NCI-H510A treated with DMSO at 0.1 percent for 48 hours (cell line): ENCODE measurements at regions not wholly inside any gene's neighbourhood (a gene's known extent, or its start where the extent isn't known, plus 50 kb on each side); places are given as distances from the start of the nearest gene placed in this dataset.
"Not testable (repeated sequence)": the region's sequence is repeated elsewhere in the genome, so short reads cannot be mapped to it uniquely, and the experiment has no call there.

Source experiments
- DNase-seq: peaks from one replicate; lab custom pipeline; 2025; lab: John Stamatoyannopoulos, UW

DNA sequence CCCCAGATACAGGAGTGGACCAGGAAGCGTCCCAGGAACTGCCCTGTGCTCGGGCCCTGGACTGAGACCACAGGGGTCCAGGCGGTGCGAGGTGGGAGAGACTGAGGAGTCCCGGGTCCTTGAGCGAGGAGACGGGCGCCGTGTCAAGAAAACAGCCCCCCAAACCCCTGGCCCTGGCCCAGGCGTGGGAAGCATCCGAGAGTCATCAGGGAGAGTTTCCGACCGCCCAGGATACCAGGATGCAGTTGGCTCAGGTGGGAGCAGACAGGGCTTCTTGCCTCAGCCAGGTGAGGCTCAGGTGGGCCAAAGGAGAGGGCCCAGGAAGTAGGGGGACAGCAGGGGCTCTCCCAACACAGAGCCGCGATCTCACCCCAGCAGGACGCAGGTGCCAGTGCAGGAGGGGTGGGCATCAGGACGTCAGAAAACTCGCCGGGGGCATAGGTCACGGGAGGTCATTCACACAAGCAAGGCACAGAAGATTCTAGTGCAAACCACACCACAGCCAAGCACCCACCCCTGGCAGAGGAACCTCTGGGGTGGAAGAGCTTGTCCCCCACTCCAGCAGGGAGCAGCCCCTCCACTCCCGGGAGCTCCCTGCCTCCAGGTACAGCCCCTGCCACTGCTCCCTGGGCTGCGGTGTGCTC, 102.5 kb upstream of the EIF5 start:
- no peak for DNase-seq

DNA sequence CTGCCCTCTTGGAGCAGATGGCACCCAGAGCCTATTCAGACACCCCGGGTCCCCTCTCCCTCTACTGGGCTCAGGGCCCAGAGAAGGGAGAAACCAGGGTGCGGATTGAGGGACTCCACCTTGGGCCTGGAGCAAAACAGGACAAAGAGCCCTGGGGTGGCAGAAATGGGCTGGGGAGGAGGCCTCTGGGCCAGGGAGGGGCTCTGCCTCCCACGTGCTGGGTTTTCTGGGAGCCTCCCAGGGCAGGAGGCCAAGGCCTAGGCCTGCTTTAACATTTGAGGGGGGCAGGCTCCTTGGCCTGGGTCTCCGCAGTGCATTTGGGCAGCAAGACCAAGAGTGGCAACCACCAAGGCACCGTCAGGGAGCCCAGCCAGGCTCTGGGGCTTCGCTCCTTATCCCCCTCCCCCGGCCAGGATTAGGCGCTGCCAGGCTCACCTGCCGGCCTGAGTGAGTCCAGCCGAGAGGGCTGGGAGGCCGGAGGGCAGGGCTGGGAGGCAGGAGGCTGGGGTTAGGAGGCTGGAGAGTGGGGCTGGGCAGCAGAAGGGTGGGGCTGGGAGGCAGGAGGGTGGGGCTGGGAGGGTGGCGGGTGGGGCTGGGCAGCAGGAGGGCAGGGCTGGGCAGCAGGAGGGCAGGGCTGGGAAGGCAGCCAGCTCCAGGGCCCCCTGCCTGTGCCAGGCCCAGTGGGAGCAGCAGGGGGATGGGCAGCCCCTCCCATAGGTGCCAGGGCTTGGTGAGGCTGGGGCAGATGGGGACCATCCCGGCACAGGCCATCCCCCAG, 101.8 kb upstream of the EIF5 start:
- DNase-seq = peak; percentile 56

DNA sequence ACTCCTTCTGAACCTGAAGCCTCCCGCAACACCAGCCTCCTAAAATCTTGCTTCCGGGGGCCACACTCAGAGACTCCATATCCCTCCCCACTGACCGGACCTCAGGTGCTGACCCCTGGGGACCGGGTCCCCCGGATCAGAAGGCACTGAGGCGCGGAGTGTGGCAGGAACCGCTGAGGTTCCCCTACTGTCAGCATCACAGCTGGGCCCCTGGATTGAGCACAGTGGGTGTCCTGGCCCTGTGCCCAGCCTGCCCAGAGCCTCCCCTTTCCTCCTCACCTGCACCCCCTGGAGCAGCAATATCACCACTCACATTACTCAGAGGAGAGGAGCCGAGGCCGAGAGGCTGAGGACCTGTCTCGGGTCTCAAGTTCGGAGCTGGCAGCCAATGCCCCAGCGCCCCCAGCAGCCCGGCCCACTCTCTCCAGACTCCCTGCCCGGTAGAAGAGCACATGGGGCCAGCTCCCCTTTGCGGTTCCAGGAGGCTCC, 101.2 kb upstream of the EIF5 start:
- peak; percentile 63 for DNase-seq

DNA sequence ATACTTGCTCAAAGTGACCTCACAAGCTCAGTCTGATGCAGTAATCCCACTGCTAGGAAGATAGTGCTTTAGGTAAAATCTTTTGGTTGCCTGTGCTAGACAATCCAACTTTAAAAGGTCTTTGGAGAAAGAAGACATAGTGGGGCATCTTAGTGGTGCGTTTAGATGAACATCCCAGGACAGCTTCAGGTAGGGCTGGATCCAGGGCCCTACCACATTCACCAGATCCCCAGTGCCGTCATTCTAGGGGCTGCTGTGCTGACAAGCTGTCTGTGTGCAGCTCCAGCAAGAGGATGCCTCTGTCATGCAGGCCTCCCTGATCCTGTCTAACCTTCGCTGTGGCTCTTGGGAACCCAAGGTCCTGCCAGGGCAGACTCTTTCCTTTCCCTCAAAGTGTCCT, 100.7 kb upstream of the EIF5 start:
- DNase-seq = no peak

DNA sequence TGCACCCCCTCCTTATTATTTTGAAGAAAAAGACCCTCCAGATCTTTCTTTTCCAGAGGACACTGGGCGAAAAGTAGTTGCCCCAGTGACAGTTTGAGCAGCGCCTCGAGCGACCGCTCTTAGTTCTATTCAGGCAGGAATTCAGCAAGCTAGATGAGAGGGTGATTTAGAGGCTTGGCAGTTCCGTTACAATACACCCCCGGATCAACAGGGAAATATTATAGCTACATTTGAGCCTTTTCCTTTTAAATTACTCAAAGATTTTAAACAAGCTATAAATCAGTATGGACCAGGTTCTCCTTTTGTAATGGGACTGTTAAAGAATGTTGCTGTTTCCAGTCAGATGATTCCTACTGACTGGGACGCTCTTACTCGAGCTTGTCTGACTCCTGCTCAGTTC, 99.2 kb upstream of the EIF5 start:
- not testable (repeated sequence) for DNase-seq

DNA sequence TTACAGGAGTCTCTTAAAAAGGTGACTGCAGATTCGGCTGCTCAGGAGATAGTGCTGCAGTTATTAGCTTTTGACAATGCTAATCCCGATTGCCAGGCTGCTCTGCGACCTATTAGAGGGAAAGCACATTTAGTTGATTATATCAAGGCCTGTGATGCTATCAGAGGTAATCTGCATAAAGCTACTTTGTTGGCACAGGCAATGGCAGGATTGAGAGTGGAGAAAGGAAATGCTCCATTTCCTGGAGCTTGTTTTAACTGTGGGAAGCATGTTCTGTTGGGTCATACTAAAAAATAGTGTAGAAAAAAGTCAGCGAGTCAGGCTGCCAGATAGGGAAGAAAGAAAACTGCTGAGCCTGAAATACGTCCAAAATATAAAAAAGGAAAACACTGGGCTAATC, 98.5 kb upstream of the EIF5 start:
- not testable (repeated sequence) for DNase-seq

DNA sequence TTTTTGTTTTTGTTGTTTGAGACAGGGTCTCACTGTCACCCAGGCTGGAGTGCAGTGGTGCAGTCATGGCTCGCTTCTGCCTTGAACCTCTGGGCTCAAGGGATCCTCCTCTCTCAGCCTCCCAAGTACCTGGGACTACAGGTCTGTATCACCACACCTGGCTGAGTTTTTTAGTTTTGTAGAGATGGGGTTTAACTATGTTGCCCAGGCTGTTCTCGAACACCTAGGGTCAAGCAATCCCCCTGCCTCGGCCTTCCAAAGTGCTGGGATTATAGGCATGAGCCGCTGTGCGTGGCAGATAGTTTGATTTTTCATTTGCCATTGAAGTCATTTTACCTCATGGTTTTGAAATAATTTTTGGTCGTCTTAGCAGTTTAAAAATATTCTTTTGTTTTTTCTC, 94.3 kb upstream of the EIF5 start:
- no peak for DNase-seq

DNA sequence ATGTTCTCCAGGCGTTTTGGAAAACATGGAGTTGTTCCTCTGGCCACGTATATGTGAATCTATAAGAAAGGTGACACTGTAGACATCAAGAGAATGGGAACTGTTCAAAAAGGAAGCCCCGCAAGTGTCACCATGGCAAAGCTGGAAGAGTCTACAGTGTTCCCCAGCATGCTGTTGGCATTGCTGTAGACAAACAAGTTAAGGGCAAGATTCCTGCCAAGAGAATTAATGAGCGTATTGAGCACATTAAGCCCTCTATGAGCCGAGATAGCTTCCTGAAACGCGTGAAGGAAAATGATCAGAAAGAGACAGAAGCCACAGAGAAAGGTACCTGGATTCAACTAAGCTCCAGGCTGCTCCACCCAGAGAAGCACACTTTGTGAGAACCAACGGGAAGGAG, 92.5 kb upstream of the EIF5 start:
- DNase-seq = no peak

DNA sequence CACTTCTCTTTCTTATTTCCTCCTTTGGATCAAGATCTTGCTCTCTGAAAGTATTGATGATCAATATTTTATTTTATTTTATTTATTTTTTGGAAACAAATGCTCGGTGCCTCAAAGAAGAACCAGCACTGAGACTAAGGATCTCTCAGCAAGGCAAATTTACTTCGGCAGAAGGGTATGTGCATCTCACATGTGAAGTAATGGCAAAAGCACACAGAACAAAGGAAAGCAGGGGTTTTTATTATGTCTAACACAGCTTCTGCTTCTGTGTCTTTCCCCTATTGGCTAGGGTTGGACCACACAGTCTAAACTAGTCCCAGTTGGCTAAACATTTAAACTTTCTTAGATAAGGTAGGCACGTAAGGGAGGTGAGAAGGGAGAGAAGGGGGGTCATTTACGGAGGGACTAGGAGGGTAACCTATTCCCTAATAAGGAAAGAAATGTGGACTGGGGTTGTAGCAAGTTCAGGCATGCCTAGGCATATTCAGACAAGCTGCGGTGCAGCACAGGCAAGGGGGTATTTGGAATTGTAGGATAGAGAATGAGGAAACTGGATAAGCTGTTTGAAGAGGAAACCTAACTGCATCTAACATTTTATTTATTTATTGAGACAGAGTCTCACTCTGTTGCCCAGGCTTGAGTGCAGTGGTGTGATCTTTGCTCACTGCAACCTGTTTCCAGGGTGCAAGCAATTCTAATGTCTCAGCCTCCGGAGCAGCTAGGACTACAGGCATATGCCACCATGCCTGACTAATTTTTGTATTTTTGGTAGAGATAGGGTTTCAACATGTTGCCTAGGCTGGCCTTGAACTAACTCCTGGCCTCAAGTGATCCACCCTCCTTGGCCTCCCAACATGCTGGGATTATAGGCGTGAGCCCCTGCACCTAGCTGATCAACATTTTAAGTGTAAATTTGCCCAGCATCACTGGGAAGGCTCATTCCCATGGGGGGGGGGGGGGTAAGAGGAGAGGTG, 90.0 kb upstream of the EIF5 start:
- DNase-seq = no peak

DNA sequence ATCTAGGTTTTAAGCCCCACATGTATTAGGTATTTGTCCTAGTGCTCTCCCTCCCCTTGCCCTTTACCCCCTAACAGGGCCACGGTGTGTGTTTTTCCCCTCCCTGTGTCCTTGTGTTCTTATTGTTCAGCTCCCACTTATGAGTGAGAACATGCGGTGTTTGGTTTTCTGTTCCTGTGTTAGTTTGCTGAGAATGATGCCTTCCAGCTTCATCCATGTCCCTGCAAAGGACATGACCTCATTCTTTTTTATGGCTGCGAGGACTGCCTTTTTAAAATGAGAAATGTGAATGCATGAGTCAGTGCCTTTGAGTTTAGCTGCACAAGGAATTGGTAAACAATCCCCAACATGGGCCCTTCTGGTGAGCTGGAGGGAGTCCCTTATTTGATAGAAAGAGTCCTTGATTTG, 88.4 kb upstream of the EIF5 start:
- DNase-seq = not testable (repeated sequence)

DNA sequence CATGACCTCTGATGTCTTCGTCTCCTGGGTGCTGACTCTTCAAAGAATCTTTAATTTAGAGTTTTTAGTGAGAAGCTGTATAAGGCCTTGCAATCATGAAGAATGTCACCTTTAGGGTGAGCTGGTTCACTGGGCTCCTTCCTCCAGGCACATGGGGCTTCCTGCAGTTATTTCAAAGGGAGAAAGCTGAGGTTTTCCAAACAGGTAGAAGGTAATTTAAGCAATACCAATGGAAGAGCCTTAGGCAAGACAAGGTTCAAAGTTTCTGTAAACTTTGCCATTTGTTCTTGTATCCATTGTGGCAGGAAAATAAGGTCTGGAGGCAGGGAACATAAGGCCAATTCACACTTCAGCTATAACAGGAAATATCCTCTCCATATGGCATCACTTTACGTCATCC, 88.0 kb upstream of the EIF5 start:
- DNase-seq = no peak

DNA sequence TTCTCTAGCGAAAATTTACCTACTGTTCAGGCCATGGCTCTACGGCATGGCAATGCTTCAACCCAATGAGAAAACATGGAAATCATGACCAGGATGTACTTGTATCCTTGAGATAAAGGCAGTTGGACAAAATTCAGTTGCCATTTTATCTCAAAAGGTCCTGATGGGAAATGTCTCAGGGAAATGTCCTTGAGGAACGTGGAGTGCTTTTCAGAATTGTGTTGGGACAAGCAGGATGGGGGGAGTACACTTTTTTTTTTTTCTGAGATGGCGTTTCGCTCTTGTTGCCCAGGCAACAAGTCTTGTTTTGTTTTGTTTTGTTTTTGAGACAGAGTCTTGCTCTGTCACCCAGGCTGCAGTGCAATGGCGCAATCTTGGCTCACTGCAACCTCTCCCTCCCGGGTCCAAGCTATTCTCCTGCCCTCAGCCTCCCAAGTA, 86.8 kb upstream of the EIF5 start:
- DNase-seq = no peak

DNA sequence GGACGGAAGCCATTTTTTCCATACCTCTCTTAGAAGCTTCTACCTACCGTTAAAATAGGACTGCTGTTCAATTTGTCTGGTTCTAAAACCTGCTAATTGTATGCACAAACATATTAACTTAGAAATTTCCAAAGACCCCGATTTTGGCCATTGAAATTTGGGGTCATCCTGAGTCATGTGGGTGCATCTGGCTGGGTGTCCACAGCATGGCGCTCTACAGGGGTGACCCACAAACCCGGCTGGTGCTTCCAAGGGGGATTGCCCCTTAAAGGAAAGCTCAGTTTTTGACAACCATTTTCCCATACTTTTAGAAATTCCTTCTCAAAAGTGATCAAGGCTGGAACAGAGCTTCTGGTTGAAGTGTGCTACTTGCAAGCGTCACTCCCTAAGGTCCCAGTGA, 83.9 kb upstream of the EIF5 start:
- DNase-seq = no peak

DNA sequence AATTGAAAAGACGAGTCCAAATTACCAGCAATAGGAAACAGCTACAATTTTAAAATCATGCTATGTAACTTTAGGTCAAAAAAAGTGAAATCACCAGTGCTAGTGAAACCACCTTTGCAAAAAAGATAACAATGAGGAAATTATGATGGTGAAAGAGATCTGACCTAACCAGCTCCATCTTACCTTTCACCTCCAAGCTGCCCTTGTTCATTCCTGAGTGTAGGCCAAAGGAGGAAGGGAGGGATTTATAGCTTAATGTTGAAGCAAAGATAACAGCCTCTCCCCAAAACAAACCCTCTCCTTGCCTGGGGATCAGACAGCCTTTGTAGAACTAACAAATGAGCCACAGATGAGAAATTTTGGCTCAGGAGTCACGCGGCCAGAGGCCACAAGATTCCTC, 83.2 kb upstream of the EIF5 start:
- no peak for DNase-seq

DNA sequence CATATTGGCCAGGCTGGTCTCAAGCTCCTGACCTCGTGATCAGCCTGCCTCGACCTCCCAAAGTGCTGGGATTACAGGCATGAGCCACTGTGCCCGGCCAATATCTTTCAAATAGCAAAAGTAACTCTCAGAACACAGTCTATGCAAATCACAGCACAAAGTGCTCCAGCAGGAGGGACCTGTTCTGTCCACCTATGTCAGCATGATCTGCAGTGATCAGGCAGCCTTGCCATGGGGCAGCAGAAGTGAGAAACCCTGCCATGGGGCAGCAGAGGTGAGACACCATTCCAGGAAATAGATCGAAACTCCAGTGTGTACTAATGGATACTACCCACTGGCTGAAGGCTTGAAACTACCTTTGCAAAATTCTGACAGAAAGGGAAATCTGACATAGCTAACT, 78.5 kb upstream of the EIF5 start:
- no peak for DNase-seq

DNA sequence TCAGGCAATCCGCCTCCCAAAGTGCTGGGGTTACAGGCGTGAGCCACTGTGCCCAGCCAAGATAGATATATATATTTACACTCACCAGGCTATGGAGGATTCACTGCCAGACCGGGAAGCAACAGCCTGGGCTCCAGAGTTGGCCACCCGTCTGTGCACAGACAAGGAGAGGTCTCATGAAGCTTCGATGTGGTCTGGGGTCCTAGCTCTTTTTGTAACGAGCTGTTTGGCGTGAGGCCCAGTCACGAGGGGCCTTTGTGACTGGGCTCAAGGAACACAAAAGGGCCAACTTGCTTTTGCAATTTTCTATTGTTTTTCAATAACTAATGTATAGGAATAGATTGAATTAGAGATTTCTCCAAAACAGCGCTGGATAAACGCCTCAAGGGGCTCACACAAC, 77.6 kb upstream of the EIF5 start:
- DNase-seq = no peak

DNA sequence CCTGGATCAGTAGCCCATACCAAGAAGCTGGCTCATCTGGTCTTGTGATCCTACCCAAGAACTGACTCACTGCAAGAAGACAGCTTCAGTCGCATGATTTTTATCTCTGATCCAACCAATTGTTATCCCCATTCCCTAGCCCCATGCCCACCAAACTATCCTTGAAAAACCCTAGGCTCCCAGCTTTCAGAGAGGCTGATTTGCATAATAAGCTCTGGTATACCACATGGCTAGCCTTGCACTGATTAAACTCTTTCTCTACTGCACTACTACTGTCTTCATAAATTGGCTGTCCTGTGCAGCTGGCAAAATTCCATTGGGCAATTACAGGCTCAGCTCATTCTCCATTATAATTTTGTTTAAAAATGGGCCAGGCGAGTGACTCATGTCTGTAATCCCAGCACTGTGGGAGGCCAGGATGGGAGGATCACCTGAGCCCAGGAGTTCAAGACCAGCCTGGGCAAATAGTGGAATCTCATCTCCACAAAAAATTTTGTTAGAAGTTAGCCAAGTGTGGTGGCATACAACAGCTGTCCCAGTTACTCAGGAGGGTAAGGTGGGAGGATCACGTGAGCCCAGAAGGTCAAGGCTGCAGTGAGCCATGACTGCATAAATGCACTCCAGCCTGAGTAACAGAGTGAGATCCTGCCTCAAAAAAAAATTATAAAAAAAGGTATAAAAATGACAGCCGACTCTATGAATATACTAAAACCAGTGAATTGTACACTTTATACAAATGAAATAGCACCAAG, 76.7 kb upstream of the EIF5 start:
- DNase-seq = no peak

DNA sequence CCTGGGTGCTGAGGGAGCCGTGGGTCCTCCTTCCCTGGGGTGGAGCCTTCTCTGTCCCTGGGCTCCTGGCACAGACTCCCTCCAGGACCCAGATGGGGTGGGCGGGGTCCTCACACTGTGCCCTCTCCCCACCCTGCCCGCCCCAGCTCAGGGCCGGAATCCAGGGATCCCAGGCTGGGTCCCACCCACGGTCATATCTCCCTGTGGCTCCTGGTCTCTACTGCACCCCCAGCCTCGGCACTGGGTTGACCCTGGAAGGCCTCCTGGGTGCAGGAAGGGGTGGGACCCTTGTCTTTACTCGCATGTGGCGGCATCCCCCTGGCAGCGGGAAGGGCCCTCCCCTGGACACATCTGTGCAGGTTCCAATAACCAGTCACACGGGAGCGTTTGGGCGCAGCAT, 75.8 kb upstream of the EIF5 start:
- DNase-seq = no peak

DNA sequence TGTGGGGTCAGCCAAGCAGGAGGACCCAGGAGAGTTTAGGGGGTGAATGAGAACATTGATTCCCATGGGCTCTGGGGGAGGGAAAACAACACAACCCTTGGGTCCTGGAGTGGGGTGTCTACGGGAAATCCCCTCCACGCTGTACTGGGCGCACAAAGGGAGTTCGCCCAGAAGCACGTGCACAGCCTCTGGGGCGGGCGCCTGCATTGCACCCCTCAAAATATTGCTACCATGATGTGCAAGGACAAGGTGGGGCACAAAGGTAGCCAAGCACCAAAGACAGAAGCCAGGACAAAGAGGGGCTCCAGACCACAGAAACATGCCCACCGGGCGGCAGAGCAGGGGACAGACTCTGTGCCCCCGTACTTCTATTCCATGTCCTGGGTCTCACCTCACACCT, 74.9 kb upstream of the EIF5 start:
- no peak for DNase-seq

DNA sequence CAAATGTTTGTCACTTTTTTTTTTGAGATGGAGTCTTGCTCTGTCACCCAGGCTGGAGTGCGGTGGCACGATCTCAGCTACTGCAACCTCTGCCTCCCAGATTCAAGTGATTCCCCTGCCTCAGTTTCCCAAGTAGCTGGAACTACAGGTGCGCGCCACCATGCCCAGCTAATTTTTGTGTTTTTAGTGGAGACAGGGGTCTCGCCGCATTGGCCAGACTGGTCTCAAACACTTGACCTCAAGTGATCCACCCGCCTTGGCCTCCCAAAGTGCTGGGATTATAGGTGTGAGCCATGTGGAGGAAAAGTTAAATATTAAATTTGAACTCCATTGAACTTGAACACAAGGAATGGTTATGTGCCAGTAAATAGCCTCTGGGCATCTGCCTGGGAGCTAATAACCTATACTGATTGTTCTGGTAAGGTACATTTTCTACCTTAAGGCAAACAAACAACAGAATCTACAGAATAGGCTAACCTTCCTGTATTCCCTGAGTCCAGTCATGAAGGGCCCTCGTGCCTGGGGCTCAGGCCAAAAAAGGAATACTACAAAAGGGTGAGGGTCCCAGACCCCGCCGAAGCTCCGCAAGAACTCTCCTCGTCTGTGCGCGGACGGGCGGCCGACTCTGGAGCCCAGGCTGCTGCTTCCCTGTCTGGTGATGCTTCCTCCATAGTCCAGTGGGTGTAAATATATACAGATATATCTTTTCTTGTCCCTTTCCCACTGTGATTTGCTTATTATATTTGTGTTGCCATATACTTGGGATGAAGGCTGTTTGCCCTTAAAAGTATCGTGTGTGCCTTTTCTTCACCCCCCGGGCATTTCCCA, 74.0 kb upstream of the EIF5 start:
- DNase-seq = peak; percentile 52

DNA sequence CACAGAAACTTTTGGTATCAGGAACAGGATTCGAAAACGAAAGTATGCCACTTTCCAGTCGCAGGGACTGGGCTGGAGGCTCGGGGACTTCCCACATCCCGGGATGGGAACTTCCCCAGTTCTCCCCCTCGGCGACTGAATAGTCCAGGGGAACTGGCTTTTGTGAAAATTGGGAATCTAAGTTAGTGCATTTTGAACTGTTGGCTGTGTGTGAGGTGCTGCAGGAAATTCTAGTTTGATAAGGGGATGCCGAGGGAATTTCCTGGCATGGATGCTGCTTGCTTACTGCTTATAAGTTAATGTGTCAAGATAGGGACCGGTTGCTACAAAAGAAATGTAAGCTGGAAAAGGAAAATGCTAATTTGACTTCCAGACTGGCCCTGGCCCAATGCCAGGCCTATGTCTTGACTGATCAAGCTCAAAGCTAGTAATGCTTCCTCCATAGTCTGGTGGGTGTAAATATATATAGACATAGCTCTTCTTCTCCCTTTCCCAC, 73.4 kb upstream of the EIF5 start:
- DNase-seq = peak; percentile 52
